Astrocyte of the spinal cord (primary cell): ENCODE measurements at regions not wholly inside any gene's neighbourhood (a gene's known extent, or its start where the extent isn't known, plus 50 kb on each side); places are given as distances from the start of the nearest gene placed in this dataset.
"Not testable (repeated sequence)": the region's sequence is repeated elsewhere in the genome, so short reads cannot be mapped to it uniquely, and the experiment has no call there.

Source experiments
- DNase-seq: peaks from one replicate; pipeline ENCODE4 v3.0.0; 2011; ENCODE audit warnings: low read depth, low spot score
- H3K4me3 ChIP-seq: 2 replicates; pipeline ENCODE4 v1.5.1; 2011; ENCODE audit warnings: low read depth, mild to moderate bottlenecking, low read length, moderate library complexity
- in situ Hi-C: cut with HindIII; loops from 2 replicates; pipeline ENCODE4 v1.10.0; 2017; ENCODE audit warnings: low sequenced_read_pairs
- TF ChIP-seq, protein P1 (sequence below): IDR thresholded peaks from 2 replicates; pipeline ENCODE4 v1.5.1; 2012; ENCODE audit warnings: low read depth, mild to moderate bottlenecking, low read length, inconsistent platforms

DNA sequence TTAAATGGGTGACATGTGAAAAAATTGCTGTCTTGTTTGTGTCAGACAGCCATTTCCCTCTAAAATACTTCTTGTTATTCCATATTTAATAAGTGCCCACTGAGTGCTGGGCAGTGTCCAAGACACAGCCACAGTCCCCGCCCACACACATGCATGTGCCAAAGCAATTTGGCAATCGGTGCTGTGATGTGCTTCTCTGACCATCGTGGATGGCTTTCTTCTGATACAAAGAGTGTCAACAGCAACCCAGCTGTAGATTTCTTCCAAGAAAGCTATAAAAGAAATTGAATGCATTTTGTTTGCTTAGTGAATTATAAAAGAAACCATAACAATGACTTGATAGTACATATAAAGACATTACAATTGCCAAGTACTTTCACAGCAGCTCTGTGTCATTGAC lies 140.5 kb upstream of the ATXN1 start:
- peak; percentile 57 for DNase-seq
- in situ Hi-C loops: no loop called here
- TF ChIP-seq, protein P1, sequence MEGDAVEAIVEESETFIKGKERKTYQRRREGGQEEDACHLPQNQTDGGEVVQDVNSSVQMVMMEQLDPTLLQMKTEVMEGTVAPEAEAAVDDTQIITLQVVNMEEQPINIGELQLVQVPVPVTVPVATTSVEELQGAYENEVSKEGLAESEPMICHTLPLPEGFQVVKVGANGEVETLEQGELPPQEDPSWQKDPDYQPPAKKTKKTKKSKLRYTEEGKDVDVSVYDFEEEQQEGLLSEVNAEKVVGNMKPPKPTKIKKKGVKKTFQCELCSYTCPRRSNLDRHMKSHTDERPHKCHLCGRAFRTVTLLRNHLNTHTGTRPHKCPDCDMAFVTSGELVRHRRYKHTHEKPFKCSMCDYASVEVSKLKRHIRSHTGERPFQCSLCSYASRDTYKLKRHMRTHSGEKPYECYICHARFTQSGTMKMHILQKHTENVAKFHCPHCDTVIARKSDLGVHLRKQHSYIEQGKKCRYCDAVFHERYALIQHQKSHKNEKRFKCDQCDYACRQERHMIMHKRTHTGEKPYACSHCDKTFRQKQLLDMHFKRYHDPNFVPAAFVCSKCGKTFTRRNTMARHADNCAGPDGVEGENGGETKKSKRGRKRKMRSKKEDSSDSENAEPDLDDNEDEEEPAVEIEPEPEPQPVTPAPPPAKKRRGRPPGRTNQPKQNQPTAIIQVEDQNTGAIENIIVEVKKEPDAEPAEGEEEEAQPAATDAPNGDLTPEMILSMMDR: no peak
- no peak overlapping the region for H3K4me3 ChIP-seq

- DNase-seq: no peak
- TF ChIP-seq, protein P1: no peak
- in situ Hi-C loops: no loop called here
- H3K4me3 ChIP-seq: no peak overlapping the region
These were observed 140.0 kb upstream of the ATXN1 start for GRCh38 chr6:16901306-16901705.

- TF ChIP-seq, protein P1: no peak
- DNase-seq: no peak
- H3K4me3 ChIP-seq: no peak overlapping the region
- in situ Hi-C loops: no loop called here
These were observed 137.6 kb upstream of the ATXN1 start for GRCh38 chr6:16898640-16899396.

- TF ChIP-seq, protein P1: no peak
- DNase-seq: no peak
- in situ Hi-C loops: no loop called here
- no peak overlapping the region for H3K4me3 ChIP-seq
These were observed 136.4 kb upstream of the ATXN1 start for GRCh38 chr6:16897669-16898068.

- DNase-seq: no peak
- TF ChIP-seq, protein P1: no peak
- no peak overlapping the region for H3K4me3 ChIP-seq
- in situ Hi-C loops: no loop called here
These were observed 133.0 kb upstream of the ATXN1 start for GRCh38 chr6:16894301-16894700.

DNA sequence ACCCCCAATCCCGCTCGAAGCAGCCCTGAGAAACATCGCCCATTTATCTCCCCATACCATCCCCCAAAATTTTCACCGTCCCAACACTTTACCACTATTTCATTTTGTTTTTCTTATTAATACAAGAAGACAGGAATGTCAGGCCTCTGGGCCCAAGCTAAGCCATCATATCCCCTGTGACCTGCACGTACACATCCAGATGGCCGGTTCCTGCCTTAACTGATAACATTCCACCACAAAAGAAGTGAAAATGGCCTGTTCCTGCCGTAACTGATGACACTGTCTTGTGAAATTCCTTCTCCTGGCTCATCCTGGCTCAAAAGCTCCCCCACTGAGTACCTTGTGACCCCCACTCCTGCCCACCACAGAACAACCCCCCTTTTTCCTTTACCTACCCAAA lies 129.8 kb upstream of the ATXN1 start:
- in situ Hi-C loops, H3K4me3 ChIP-seq, DNase-seq: not testable (repeated sequence)

DNA sequence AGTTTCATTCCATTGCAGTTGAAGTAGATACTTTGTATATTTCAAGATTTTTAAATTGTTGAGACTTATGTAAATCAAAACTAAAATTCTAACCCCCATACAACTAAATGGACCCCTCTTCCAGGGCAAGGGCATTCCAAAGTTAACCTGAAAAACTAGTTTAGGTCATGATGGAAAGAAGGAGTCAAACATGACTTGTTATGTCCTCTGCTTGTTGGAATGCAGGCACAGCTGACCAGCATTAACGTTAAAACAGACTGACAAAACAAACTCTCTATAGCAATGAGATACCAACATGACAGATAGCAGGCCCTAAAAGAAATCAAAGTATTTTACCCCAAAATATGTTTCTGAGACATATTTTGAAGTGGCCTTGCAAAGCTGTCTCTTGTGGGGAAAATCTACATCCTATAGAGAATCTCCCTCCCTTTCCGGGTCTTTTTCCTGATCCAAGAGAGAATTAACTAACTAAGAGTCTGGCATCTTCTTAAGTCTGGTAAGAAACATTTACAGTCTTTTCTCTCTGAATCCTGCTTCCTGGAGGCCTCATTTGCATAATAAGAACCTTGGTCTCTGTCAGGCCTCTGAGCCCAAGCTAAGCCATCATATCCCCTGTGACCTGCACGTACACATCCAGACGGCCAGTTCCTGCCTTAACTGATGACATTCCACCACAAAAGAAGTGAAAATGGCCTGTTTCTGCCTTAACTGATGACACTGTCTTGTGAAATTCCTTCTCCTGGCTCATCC lies 124.3 kb upstream of the ATXN1 start:
- DNase-seq: no peak
- TF ChIP-seq, protein P1: no peak
- in situ Hi-C loops: no loop called here
- H3K4me3 ChIP-seq: no peak overlapping the region
